ENCODE measurements at regions not wholly inside any gene's neighbourhood (a gene's known extent, or its start where the extent isn't known, plus 50 kb on each side); places are given as distances from the start of the nearest gene placed in this dataset.

- no peaks in the 10 kb centered on the region for H3K27me3 Mint-ChIP-seq (ENCODE audit: insufficient read depth, low read depth, poor library complexity)
Measured at GRCh38 chr9:91084896-91085516, 276.7 kb downstream of the AUH start.

More at GRCh38 chr9:91084896-91085516, 276.7 kb downstream of the AUH start:
- peaks cover 12% of the 10 kb centered on the region for H3K4me1 ChIP-seq (ENCODE audit: insufficient read depth)
- H3K4me3 ChIP-seq, result no peak overlapping the region
- no peaks in the 10 kb centered on the region for H3K36me3 ChIP-seq (ENCODE audit: insufficient read depth)
- H4K20me1 ChIP-seq (replicated peaks; ENCODE audit: insufficient read depth), result no peaks in the 10 kb centered on the region
- peaks cover 2% of the 10 kb centered on the region; the same call in 1 of the 2 replicates for H3K9me2 ChIP-seq (ENCODE audit: insufficient read depth)
- H3K27ac ChIP-seq (ENCODE audit: low read depth), result no peak overlapping the region
- H3K79me2 ChIP-seq (replicated peaks; ENCODE audit: insufficient read depth), result no peaks in the 10 kb centered on the region
- H2AFZ ChIP-seq, result 0 out of 2 replicates have a peak overlapping the region, but pooled peaks have one; percentile 5
- H3K9me3 Mint-ChIP-seq, result no peaks in the 10 kb centered on the region
- no peaks in the 10 kb centered on the region for H3K27me3 ChIP-seq (ENCODE audit: insufficient read depth)
- no peaks in the 10 kb centered on the region for H3K36me3 Mint-ChIP-seq (ENCODE audit: low read depth)
- H3K27ac Mint-ChIP-seq, result no peak overlapping the region
- no peak overlapping the region for H3K4me2 ChIP-seq
- H3F3A ChIP-seq (replicated peaks; ENCODE audit: low read depth), result no peaks in the 10 kb centered on the region
- no peak overlapping the region for H3K4me3 Mint-ChIP-seq
- TF ChIP-seq ZNF331 (CRISPR knock-in tag; IDR thresholded peaks at IDR 0.05; ENCODE audit: low read depth), result no peak
- TF ChIP-seq ETS1 (IDR thresholded peaks at IDR 0.05), result no peak
- TF ChIP-seq NANOG (IDR thresholded peaks at IDR 0.05; ENCODE audit: borderline replicate concordance), result no peak
- no peak for TF ChIP-seq STAT1 (IDR thresholded peaks at IDR 0.05; ENCODE audit: unreplicated experiment)
- TF ChIP-seq POLR2AphosphoS5 (IDR thresholded peaks at IDR 0.05; ENCODE audit: low read depth), result no peak
- no peak for TF ChIP-seq ZNF114 (CRISPR knock-in tag; IDR thresholded peaks at IDR 0.05)
- no peak for TF ChIP-seq REST (IDR thresholded peaks at IDR 0.05; ENCODE audit: unreplicated experiment)
- no peak for TF ChIP-seq ZNF462 (CRISPR knock-in tag; IDR thresholded peaks at IDR 0.05)
- TF ChIP-seq EZH2phosphoT487 (IDR thresholded peaks at IDR 0.05; ENCODE audit: unreplicated experiment), result no peak
- peaks cover 22% of the 10 kb centered on the region; the same call in 2 of the 3 replicates for H3K4me1 Mint-ChIP-seq
- DNase-seq (ENCODE audit: low spot score) (no peak), ATAC-seq (no peak)
